K562 (cell line): ENCODE measurements at regions not wholly inside any gene's neighbourhood (a gene's known extent, or its start where the extent isn't known, plus 50 kb on each side); places are given as distances from the start of the nearest gene placed in this dataset.

Source experiments
- ATAC-seq: fragments of 200-7000 bp; cut with Tn5 transposase; 3 replicates; pipeline ENCODE4 v1.9.1; 2020; ENCODE audit warnings: moderate library complexity
- BruUV-seq: library from RNA; stranded (reverse); fragments of 400-500 nt; replicated peaks from 2 replicates; lab custom pipeline; 2021; lab: Mats Ljungman, UMichigan
- CTCF ChIA-PET: fragments of 300-600 bp; formaldehyde crosslinking; extraction: SDS; loops from one replicate; lab custom pipeline; 2021; ENCODE audit warnings: low intra/inter-chr PET ratio; lab: Yijun Ruan, JAX
- POLR2A ChIA-PET: fragments of 300-600, 350-650 bp; sonication (Branson Sonifier 250); formaldehyde crosslinking; extraction: SDS; loops from one replicate; lab custom pipeline; 2021; ENCODE audit warnings: antibody characterized with exemption, inconsistent platforms; lab: Yijun Ruan, JAX
- DNase-seq, 4 experiments: peaks; one replicate each; pipeline versions ENCODE4 v3.0.0 to v3.0.0-alpha.2; 2011 to 2018; ENCODE audit warnings: low spot score in 3 of 4, mixed read lengths in 3 of 4; ENCODE audit errors: extremely low read depth in 1 of 4
- FAIRE-seq: peaks from 2 replicates; lab custom pipeline; 2011; peaks lifted over from hg19 to GRCh38; lab: Jason Lieb, UNC
- H2AFZ ChIP-seq: 2 replicates; pipeline ENCODE4 v1.6.0; 2011; ENCODE audit warnings: low read depth, low read length, control low read depth, inconsistent platforms
- H3K27ac ChIP-seq: fragments of 200-600 bp; 3 replicates; pipeline ENCODE4 v1.8.0; 2011; ENCODE audit warnings: low read depth, mild to moderate bottlenecking, control low read depth, inconsistent platforms, low read length, moderate library complexity, mixed read lengths; ENCODE audit errors: extremely low read depth
- H3K27me3 ChIP-seq, 2 experiments: fragments of 300-600 bp in 1 of 2; 2 replicates in 1 of 2; 3 replicates in 1 of 2; pipeline versions ENCODE4 v1.6.0 to v1.8.0; 2011; ENCODE audit warnings: inconsistent platforms in 2 of 2, low read length in 2 of 2, mild to moderate bottlenecking in 1 of 2, mixed read lengths in 1 of 2, moderate library complexity in 1 of 2; ENCODE audit not compliant: control insufficient read depth in 2 of 2, insufficient read depth in 2 of 2
- H3K36me3 ChIP-seq: fragments of 300-600 bp; 3 replicates; pipeline ENCODE4 v1.8.0; 2011; ENCODE audit warnings: mild to moderate bottlenecking, low read length, inconsistent platforms; ENCODE audit not compliant: control insufficient read depth, insufficient read depth
- H3K4me1 ChIP-seq, 2 experiments: fragments of 200-600 bp in 1 of 2; replicated peaks in 1 of 2; 2 replicates in 1 of 2; 3 replicates in 1 of 2; pipeline versions ENCODE4 v1.5.1 to v1.8.0; 2011; ENCODE audit warnings: inconsistent platforms in 2 of 2, low read length in 2 of 2, mild to moderate bottlenecking in 1 of 2, mixed read lengths in 1 of 2, moderate library complexity in 1 of 2; ENCODE audit not compliant: control insufficient read depth in 2 of 2, insufficient read depth in 2 of 2
- H3K4me2 ChIP-seq: 2 replicates; pipeline ENCODE4 v1.6.1; 2011; ENCODE audit warnings: low read length, control low read depth, inconsistent platforms, mixed read lengths; ENCODE audit not compliant: insufficient read depth
- H3K4me3 ChIP-seq: fragments of 200-600 bp; sonication (generic), shearing (Covaris generic); 2 replicates; pipeline ENCODE4 v1.5.1; 2016; ENCODE audit warnings: control low read depth, inconsistent platforms
- H3K79me2 ChIP-seq: fragments of 200-600 bp; 3 replicates; pipeline ENCODE4 v1.8.0; 2011; ENCODE audit warnings: low read length, inconsistent platforms; ENCODE audit not compliant: control insufficient read depth, insufficient read depth
- H3K9ac ChIP-seq, 2 experiments: 2 replicates each; pipeline versions ENCODE4 v1.6.0 to v1.6.1; 2011; ENCODE audit warnings: low read depth in 2 of 2, low read length in 2 of 2, control low read depth in 1 of 2, inconsistent platforms in 1 of 2, mild to moderate bottlenecking in 1 of 2, mixed read lengths in 1 of 2; ENCODE audit not compliant: insufficient read depth in 1 of 2
- H3K9me1 ChIP-seq: one replicate; pipeline ENCODE4 v1.6.0; 2011; ENCODE audit warnings: inconsistent platforms, mild to moderate bottlenecking, low read length, moderate library complexity; ENCODE audit not compliant: control insufficient read depth, insufficient read depth
- H3K9me3 ChIP-seq: replicated peaks from 2 replicates; pipeline ENCODE4 v1.5.1; 2011; ENCODE audit warnings: low read depth, low read length, inconsistent platforms; ENCODE audit not compliant: control insufficient read depth, insufficient read depth
- H4K20me1 ChIP-seq: replicated peaks from 2 replicates; pipeline ENCODE4 v1.6.1; 2011; ENCODE audit warnings: low read length, inconsistent platforms, mixed read lengths; ENCODE audit not compliant: control insufficient read depth, insufficient read depth
- ESRRA ChIP-seq: fragments of 450-650 bp; IDR thresholded peaks from 2 replicates; pipeline ENCODE4 v1.6.1; 2014; ENCODE audit warnings: low read depth, mild to moderate bottlenecking, moderate library complexity, borderline replicate concordance
- ETS1 ChIP-seq: conservative IDR thresholded peaks from 2 replicates; pipeline ENCODE4 v1.6.1; 2011; ENCODE audit warnings: low read depth, mild to moderate bottlenecking, low read length; ENCODE audit not compliant: control insufficient read depth
- FOS ChIP-seq: IDR thresholded peaks from 3 replicates; pipeline ENCODE4 v1.6.1; 2011; ENCODE audit not compliant: insufficient read length; ENCODE audit errors: extremely low read depth
- RHOXF2B ChIP-seq: fragments of 250-450 bp; sonication (Bioruptor Pico); conservative IDR thresholded peaks from 2 replicates; pipeline ENCODE4 v1.5.1; 2021
- XRCC3 ChIP-seq: fragments of 450-650 bp; IDR thresholded peaks from 2 replicates; pipeline ENCODE4 v1.6.1; 2017; ENCODE audit warnings: mild to moderate bottlenecking, moderate library complexity
- ZBTB11 ChIP-seq, 3 experiments: fragments of 200-800 bp in 1 of 3; fragments of 250-450 bp in 1 of 3; fragments of 450-650 bp in 1 of 3; sonication (Bioruptor Pico) in 1 of 3; sonication (Bioruptor generic) in 1 of 3; formaldehyde crosslinking in 1 of 3; IDR thresholded peaks; 2 replicates each; pipeline versions ENCODE4 v1.6.1 to v1.8.0; 2016 to 2022; ENCODE audit warnings: mild to moderate bottlenecking in 2 of 3, missing genetic modification characterization in 2 of 3, missing compliant biosample characterization in 1 of 3, moderate library complexity in 1 of 3
- ZNF609 ChIP-seq: sonication (generic); formaldehyde crosslinking; IDR thresholded peaks from 2 replicates; pipeline ENCODE4 v1.8.1; 2023; ENCODE audit warnings: missing genetic modification reagents, mild to moderate bottlenecking, borderline replicate concordance
- ZSCAN32 ChIP-seq: fragments of 450-650 bp; formaldehyde crosslinking; IDR thresholded peaks from 2 replicates; pipeline ENCODE4 v1.4.0; 2020; ENCODE audit warnings: mild to moderate bottlenecking, moderate library complexity
- WGBS: fragments of 100-300 bp; shearing (Covaris generic); methylation state at CpG from one replicate; pipeline ENCODE4 v1.1.6; 2016; ENCODE audit warnings: low coverage, mixed read lengths; ENCODE audit not compliant: insufficient coverage; ENCODE audit errors: missing lambda C conversion rate; 5-methylcytosine and 5-hydroxymethylcytosine counted together
- in situ Hi-C: fragments of 300-500 bp; cut with MboI; formaldehyde crosslinking; loops from 4 replicates; pipeline ENCODE4 v1.15.0; 2018; ENCODE audit warnings: inconsistent platforms, mixed read lengths
- intact Hi-C: fragments of 100-400 bp; cut with micrococcal nuclease; formaldehyde crosslinking; loops from 2 replicates; pipeline ENCODE4 v1.14.2; 2022

GRCh38 chr19:27676334-27676733 lies 1536.6 kb downstream of the UQCRFS1 start:
- no peak for DNase-seq
- Histone ChIP-seq H3K27ac (no peak overlapping the region), H3K9me3 (no peaks in the 10 kb centered on the region), H3K4me1 (no peaks in the 10 kb centered on the region), H3K9ac (no peak overlapping the region), H4K20me1 (no peaks in the 10 kb centered on the region), H3K27me3 (no peaks in the 10 kb centered on the region), H3K9me1 (no peaks in the 10 kb centered on the region), H2AFZ (no peak overlapping the region)
- ChIA-PET POLR2A (no interaction called here), CTCF (no interaction called here)
- intact Hi-C loops (no loop called here), in situ Hi-C loops (no loop called here)
- ATAC-seq: no peak
- WGBS: 0% methylated on average over 3 of the region's 3 CpGs
- FAIRE-seq: no peak
- TF ChIP-seq ESRRA: no peak
- TF ChIP-seq ETS1: no peak
- TF ChIP-seq ZBTB11 (CRISPR knock-in tag; IDR thresholded peaks at IDR 0.05): no peak
- TF ChIP-seq ZNF609 (CRISPR knock-in tag): no peak
- TF ChIP-seq XRCC3: no peak
- no peak for TF ChIP-seq ZSCAN32
- no peak for TF ChIP-seq FOS
- TF ChIP-seq RHOXF2B (CRISPR knock-in tag): no peak
- TF ChIP-seq, all 486 proteins: peak for 0
- no peaks in the 10 kb centered on the region for H3K36me3 ChIP-seq
- H3K4me2 ChIP-seq: no peak overlapping the region
- H3K4me3 ChIP-seq: no peak overlapping the region
- BruUV-seq: no TSS peak
- H3K79me2 ChIP-seq: no peaks in the 10 kb centered on the region
